ENCODE measurements at regions not wholly inside any gene's neighbourhood (a gene's known extent, or its start where the extent isn't known, plus 50 kb on each side); places are given as distances from the start of the nearest gene placed in this dataset.

GRCh38 chr17:33451221-33451620, 158.1 kb upstream of the ASIC2 start:
- ChIA-PET POLR2A (no interaction called here), CTCF (no interaction called here)
- TF ChIP-seq CTCF (IDR thresholded peaks at IDR 0.05) = no peak
- ATAC-seq (ENCODE audit: low read depth) = no peak
- Mint-ChIP-seq H3K4me3 (no peak overlapping the region), H3K9me3 (peaks cover 5% of the 10 kb centered on the region), H3K27me3 (no peaks in the 10 kb centered on the region), H3K36me3 (ENCODE audit: low read depth) (no peaks in the 10 kb centered on the region), H3K4me1 (no peaks in the 10 kb centered on the region), H3K27ac (no peak overlapping the region)
- DNase-seq = no peak
- intact Hi-C loops (cut with micrococcal nuclease) = no loop called here

GRCh38 chr17:33457477-33457876, 164.4 kb upstream of the ASIC2 start:
- no peaks in the 10 kb centered on the region for H3K4me1 Mint-ChIP-seq
- no peak for TF ChIP-seq CTCF (IDR thresholded peaks at IDR 0.05)
- no peaks in the 10 kb centered on the region for H3K9me3 Mint-ChIP-seq
- H3K4me3 Mint-ChIP-seq = no peak overlapping the region
- no peak overlapping the region for H3K27ac Mint-ChIP-seq
- DNase-seq = no peak
- H3K27me3 Mint-ChIP-seq = peaks cover 8% of the 10 kb centered on the region
- H3K36me3 Mint-ChIP-seq (ENCODE audit: low read depth) = no peaks in the 10 kb centered on the region
- intact Hi-C loops (cut with micrococcal nuclease) = no loop called here
- ChIA-PET POLR2A (no interaction called here), CTCF (no interaction called here)
- ATAC-seq (ENCODE audit: low read depth) = no peak

GRCh38 chr17:33459078-33459940, 166.2 kb upstream of the ASIC2 start:
- TF ChIP-seq CTCF (IDR thresholded peaks at IDR 0.05) = no peak
- intact Hi-C loops (cut with micrococcal nuclease) = no loop called here
- POLR2A ChIA-PET = no interaction called here
- no peak overlapping the region for H3K27ac Mint-ChIP-seq
- CTCF ChIA-PET = no interaction called here
- peaks cover 8% of the 10 kb centered on the region for H3K27me3 Mint-ChIP-seq
- no peaks in the 10 kb centered on the region for H3K4me1 Mint-ChIP-seq
- no peaks in the 10 kb centered on the region for H3K9me3 Mint-ChIP-seq
- ATAC-seq (ENCODE audit: low read depth) (no peak), DNase-seq (no peak)
- no peak overlapping the region for H3K4me3 Mint-ChIP-seq
- H3K36me3 Mint-ChIP-seq (ENCODE audit: low read depth) = no peaks in the 10 kb centered on the region

- intact Hi-C loops (cut with micrococcal nuclease) = no loop called here
- ATAC-seq (ENCODE audit: low read depth) = no peak
Measured at GRCh38 chr17:33460781-33461450, 167.8 kb upstream of the ASIC2 start.

More at GRCh38 chr17:33460781-33461450, 167.8 kb upstream of the ASIC2 start:
- POLR2A ChIA-PET = no interaction called here
- no peaks in the 10 kb centered on the region for H3K4me1 Mint-ChIP-seq
- H3K27ac Mint-ChIP-seq = no peak overlapping the region
- TF ChIP-seq CTCF (IDR thresholded peaks at IDR 0.05) = no peak
- CTCF ChIA-PET = no interaction called here
- no peak overlapping the region for H3K4me3 Mint-ChIP-seq
- DNase-seq = no peak
- H3K36me3 Mint-ChIP-seq (ENCODE audit: low read depth) = no peaks in the 10 kb centered on the region
- no peaks in the 10 kb centered on the region for H3K9me3 Mint-ChIP-seq
- peaks cover 8% of the 10 kb centered on the region for H3K27me3 Mint-ChIP-seq

Data from activated B cell treated with CpG ODN at 0.5 μM for 24 hours (primary cell).